ENCODE measurements at regions not wholly inside any gene's neighbourhood (a gene's known extent, or its start where the extent isn't known, plus 50 kb on each side); places are given as distances from the start of the nearest gene placed in this dataset.

GRCh38 chr7:138245216-138245615, 169.0 kb downstream of the AKR1D1 start:
- Histone ChIP-seq H3K36me3 (ENCODE audit: control insufficient read depth, insufficient read depth, low read length) (no peaks in the 10 kb centered on the region), H3K27me3 (ENCODE audit: control insufficient read depth, insufficient read depth, low read length) (no peaks in the 10 kb centered on the region), H3K4me3 (ENCODE audit: low read depth, low read length) (no peak overlapping the region)
- no peak for DNase-seq (ENCODE audit: low read depth)
- no peak for TF ChIP-seq CTCF (IDR thresholded peaks at IDR 0.05; ENCODE audit: insufficient read depth, low read length, poor library complexity, severe bottlenecking)

- TF ChIP-seq CTCF (IDR thresholded peaks at IDR 0.05; ENCODE audit: insufficient read depth, low read length, poor library complexity, severe bottlenecking) = no peak
- H3K27me3 ChIP-seq (ENCODE audit: control insufficient read depth, insufficient read depth, low read length) = no peaks in the 10 kb centered on the region
- no peak for DNase-seq (ENCODE audit: low read depth)
- no peaks in the 10 kb centered on the region for H3K36me3 ChIP-seq (ENCODE audit: control insufficient read depth, insufficient read depth, low read length)
- H3K4me3 ChIP-seq (ENCODE audit: low read depth, low read length) = no peak overlapping the region
These were observed 169.4 kb downstream of the AKR1D1 start for GRCh38 chr7:138245682-138246081.

- no peaks in the 10 kb centered on the region for H3K27me3 ChIP-seq (ENCODE audit: control insufficient read depth, insufficient read depth, low read length)
- TF ChIP-seq CTCF (IDR thresholded peaks at IDR 0.05; ENCODE audit: insufficient read depth, low read length, poor library complexity, severe bottlenecking) = no peak
- no peak overlapping the region for H3K4me3 ChIP-seq (ENCODE audit: low read depth, low read length)
- DNase-seq (ENCODE audit: low read depth) = no peak
- no peaks in the 10 kb centered on the region for H3K36me3 ChIP-seq (ENCODE audit: control insufficient read depth, insufficient read depth, low read length)
These were observed 170.2 kb downstream of the AKR1D1 start for GRCh38 chr7:138246428-138246827.

- no peak for TF ChIP-seq CTCF (IDR thresholded peaks at IDR 0.05; ENCODE audit: insufficient read depth, low read length, poor library complexity, severe bottlenecking)
- H3K27me3 ChIP-seq (ENCODE audit: control insufficient read depth, insufficient read depth, low read length) = no peaks in the 10 kb centered on the region
- no peak overlapping the region for H3K4me3 ChIP-seq (ENCODE audit: low read depth, low read length)
- H3K36me3 ChIP-seq (ENCODE audit: control insufficient read depth, insufficient read depth, low read length) = no peaks in the 10 kb centered on the region
- DNase-seq (ENCODE audit: low read depth) = no peak
These were observed 170.8 kb downstream of the AKR1D1 start for GRCh38 chr7:138247081-138247480.

GRCh38 chr7:138247568-138248333, 171.5 kb downstream of the AKR1D1 start:
- no peak for TF ChIP-seq CTCF (IDR thresholded peaks at IDR 0.05; ENCODE audit: insufficient read depth, low read length, poor library complexity, severe bottlenecking)
- Histone ChIP-seq H3K4me3 (ENCODE audit: low read depth, low read length) (no peak overlapping the region), H3K27me3 (ENCODE audit: control insufficient read depth, insufficient read depth, low read length) (no peaks in the 10 kb centered on the region), H3K36me3 (ENCODE audit: control insufficient read depth, insufficient read depth, low read length) (no peaks in the 10 kb centered on the region)
- DNase-seq (ENCODE audit: low read depth) = no peak

- TF ChIP-seq CTCF (IDR thresholded peaks at IDR 0.05; ENCODE audit: insufficient read depth, low read length, poor library complexity, severe bottlenecking) = no peak
- H3K36me3 ChIP-seq (ENCODE audit: control insufficient read depth, insufficient read depth, low read length) = no peaks in the 10 kb centered on the region
- no peak for DNase-seq (ENCODE audit: low read depth)
- H3K4me3 ChIP-seq (ENCODE audit: low read depth, low read length) = no peak overlapping the region
- H3K27me3 ChIP-seq (ENCODE audit: control insufficient read depth, insufficient read depth, low read length) = no peaks in the 10 kb centered on the region
These were observed 172.3 kb downstream of the AKR1D1 start for GRCh38 chr7:138248609-138249008.
